Lung (tissue), 11 donors: ENCODE measurements at regions not wholly inside any gene's neighbourhood (a gene's known extent, or its start where the extent isn't known, plus 50 kb on each side); places are given as distances from the start of the nearest gene placed in this dataset.

ENCODE experiments used
- ATAC-seq: fragments of 200-7000 bp; cut with Tn5 transposase; one replicate; pipeline ENCODE4 v1.9.1; 2020; ENCODE audit warnings: moderate number of reproducible peaks; ENCODE audit not compliant: insufficient read depth, low FRiP score
- DNase-seq, 3 donors: peaks; one replicate each; pipeline ENCODE4 v3.0.0-alpha.2; 2013 to 2017
- H3K27ac ChIP-seq, 2 donors: one replicate each; pipeline ENCODE4 v1.5.1; 2013; ENCODE audit warnings: mild to moderate bottlenecking in 2 of 2, moderate library complexity in 2 of 2, control low read depth in 1 of 2, inconsistent platforms in 1 of 2, low read depth in 1 of 2, low read length in 1 of 2
- H3K27me3 ChIP-seq, 3 donors: one replicate each; pipeline ENCODE4 v1.5.1; 2013; ENCODE audit warnings: low read length in 2 of 3; ENCODE audit not compliant: control insufficient read depth in 3 of 3, insufficient read depth in 3 of 3
- H3K36me3 ChIP-seq, 4 donors: one replicate each; pipeline ENCODE4 v1.5.1; 2013; ENCODE audit warnings: low read length in 4 of 4, mild to moderate bottlenecking in 1 of 4, moderate library complexity in 1 of 4; ENCODE audit not compliant: control insufficient read depth in 4 of 4, insufficient read depth in 4 of 4
- H3K4me1 ChIP-seq, 5 donors: one replicate each; pipeline ENCODE4 v1.5.1; 2013; ENCODE audit warnings: low read length in 5 of 5, mild to moderate bottlenecking in 2 of 5, moderate library complexity in 1 of 5; ENCODE audit not compliant: control insufficient read depth in 5 of 5, insufficient read depth in 5 of 5
- H3K4me3 ChIP-seq: one replicate; pipeline ENCODE4 v1.5.1; 2013; ENCODE audit warnings: mild to moderate bottlenecking, control low read depth, moderate library complexity
- H3K9ac ChIP-seq, 2 donors: one replicate each; pipeline ENCODE4 v1.5.1; 2013; ENCODE audit warnings: low read length in 2 of 2, control low read depth in 1 of 2; ENCODE audit not compliant: insufficient read depth in 1 of 2
- H3K9me3 ChIP-seq, 4 donors: one replicate each; pipeline ENCODE4 v1.5.1; 2013; ENCODE audit warnings: low read length in 3 of 4, mild to moderate bottlenecking in 1 of 4, moderate library complexity in 1 of 4; ENCODE audit not compliant: control insufficient read depth in 4 of 4, insufficient read depth in 3 of 4
- CTCF ChIP-seq: IDR thresholded peaks from 2 replicates; pipeline ENCODE4 v1.5.1; 2012; ENCODE audit warnings: mild to moderate bottlenecking; ENCODE audit errors: control extremely low read depth, extremely low read depth
- WGBS, 2 donors: extraction: QIAGEN DNeasy Blood & Tissue Kit; methylation state at CpG; one replicate each; pipeline ENCODE4 v1.1.7; 2013; 5-methylcytosine and 5-hydroxymethylcytosine counted together
- donor health status: control.
- donor health status: control.
- donor health status: Bipolar disorder and iron deficiency.
- donor health status: healthy.
- donor health status: DM: yes; HTN: yes; CAD: no.

GRCh38 chr9:117869287-117869686, 165.1 kb downstream of the TLR4 start:
- Histone ChIP-seq H3K4me1 (no peaks in the 10 kb centered on the region), H3K27me3 (no peaks in the 10 kb centered on the region), H3K36me3 (no peaks in the 10 kb centered on the region), H3K9ac (no peak overlapping the region), H3K9me3 (peaks cover 0 to 3% (median 0%) of the 10 kb centered on the region in 4 donors), H3K27ac (no peak overlapping the region), H3K4me3 (no peak overlapping the region)
- WGBS, 2 donors: 94 to 100% methylated on average over 1 of the region's 1 CpG
- TF ChIP-seq CTCF: no peak
- DNase-seq (no peak), ATAC-seq (no peak)

- Histone ChIP-seq H3K9ac (no peak overlapping the region), H3K9me3 (peaks cover 0 to 3% (median 0%) of the 10 kb centered on the region in 4 donors), H3K36me3 (no peaks in the 10 kb centered on the region), H3K27me3 (no peaks in the 10 kb centered on the region), H3K4me1 (no peaks in the 10 kb centered on the region), H3K4me3 (no peak overlapping the region), H3K27ac (no peak overlapping the region)
- DNase-seq (no peak), ATAC-seq (no peak)
- no peak for TF ChIP-seq CTCF
Observed at GRCh38 chr9:117869712-117870111, 165.5 kb downstream of the TLR4 start.

- 71 to 80% methylated on average over 5 of the region's 5 CpGs for WGBS, 2 donors
- ATAC-seq: no peak
- no peak overlapping the region for H3K27ac ChIP-seq
- H3K27me3 ChIP-seq: no peaks in the 10 kb centered on the region
- no peaks in the 10 kb centered on the region for H3K36me3 ChIP-seq
- no peak overlapping the region for H3K4me3 ChIP-seq
- no peaks in the 10 kb centered on the region for H3K4me1 ChIP-seq
- no peak for TF ChIP-seq CTCF
- peaks cover 0 to 3% (median 0%) of the 10 kb centered on the region in 4 donors for H3K9me3 ChIP-seq
- peak in 1 of 3 donors; percentile 0 for DNase-seq
- H3K9ac ChIP-seq: no peak overlapping the region
Observed at GRCh38 chr9:117873664-117874063, 169.5 kb downstream of the TLR4 start.

- no peaks in the 10 kb centered on the region for H3K27me3 ChIP-seq
- no peaks in the 10 kb centered on the region for H3K4me1 ChIP-seq
- no peak overlapping the region for H3K27ac ChIP-seq
- no peak overlapping the region for H3K4me3 ChIP-seq
- ATAC-seq (no peak), DNase-seq (no peak)
- H3K9ac ChIP-seq: no peak overlapping the region
- TF ChIP-seq CTCF: no peak
- H3K36me3 ChIP-seq: no peaks in the 10 kb centered on the region
- 82 to 87% methylated on average over 2 of the region's 2 CpGs for WGBS, 2 donors
- peaks cover 0 to 3% (median 0%) of the 10 kb centered on the region in 4 donors for H3K9me3 ChIP-seq
Observed at GRCh38 chr9:117875886-117876285, 171.7 kb downstream of the TLR4 start.
